H1 (cell line): ENCODE measurements at regions not wholly inside any gene's neighbourhood (a gene's known extent, or its start where the extent isn't known, plus 50 kb on each side); places are given as distances from the start of the nearest gene placed in this dataset.

Experiments
- CREB1 ChIP-seq: IDR thresholded peaks from 2 replicates; pipeline ENCODE4 v1.6.1; 2012; ENCODE audit warnings: inconsistent platforms
- EP300 ChIP-seq, 2 experiments: IDR thresholded peaks; 1 replicate in 1 of 2; 2 replicates in 1 of 2; pipeline ENCODE4 v1.6.1; 2011 to 2012; ENCODE audit warnings: low read depth in 2 of 2, low read length in 2 of 2, mild to moderate bottlenecking in 2 of 2, borderline replicate concordance in 1 of 2, inconsistent platforms in 1 of 2, moderate library complexity in 1 of 2
- SRF ChIP-seq: IDR thresholded peaks from 2 replicates; pipeline ENCODE4 v1.6.1; 2011; ENCODE audit warnings: mild to moderate bottlenecking, low read depth, low read length, moderate library complexity
- TEAD4 ChIP-seq: IDR thresholded peaks from 2 replicates; pipeline ENCODE4 v1.6.1; 2012; ENCODE audit warnings: low read depth, low read length, inconsistent platforms, mixed read lengths
- ZNF274 ChIP-seq: IDR thresholded peaks from 2 replicates; pipeline ENCODE4 v1.7.0; 2012; ENCODE audit warnings: low read length, borderline replicate concordance; ENCODE audit errors: extremely low read depth

GRCh38 chr18:70709720-70710119, 420.9 kb downstream of the SOCS6 start (continued):
- TF ChIP-seq TEAD4 (no peak), EP300 (IDR thresholded peaks at IDR 0.05; ENCODE audit: borderline replicate concordance in 1 of 2, low read depth in 2 of 2, low read length in 2 of 2) (no peak), CREB1 (no peak), ZNF274 (no peak), SRF (no peak)
